ENCODE measurements at regions not wholly inside any gene's neighbourhood (a gene's known extent, or its start where the extent isn't known, plus 50 kb on each side); places are given as distances from the start of the nearest gene placed in this dataset.

GRCh38 chr20:58162986-58163385 lies 65.5 kb downstream of the ANKRD60 start:
- no peak for DNase-seq (ENCODE audit: low spot score)

GRCh38 chr20:58161192-58161591 lies 67.3 kb downstream of the ANKRD60 start:
- no peak for DNase-seq (ENCODE audit: low spot score)

DNA sequence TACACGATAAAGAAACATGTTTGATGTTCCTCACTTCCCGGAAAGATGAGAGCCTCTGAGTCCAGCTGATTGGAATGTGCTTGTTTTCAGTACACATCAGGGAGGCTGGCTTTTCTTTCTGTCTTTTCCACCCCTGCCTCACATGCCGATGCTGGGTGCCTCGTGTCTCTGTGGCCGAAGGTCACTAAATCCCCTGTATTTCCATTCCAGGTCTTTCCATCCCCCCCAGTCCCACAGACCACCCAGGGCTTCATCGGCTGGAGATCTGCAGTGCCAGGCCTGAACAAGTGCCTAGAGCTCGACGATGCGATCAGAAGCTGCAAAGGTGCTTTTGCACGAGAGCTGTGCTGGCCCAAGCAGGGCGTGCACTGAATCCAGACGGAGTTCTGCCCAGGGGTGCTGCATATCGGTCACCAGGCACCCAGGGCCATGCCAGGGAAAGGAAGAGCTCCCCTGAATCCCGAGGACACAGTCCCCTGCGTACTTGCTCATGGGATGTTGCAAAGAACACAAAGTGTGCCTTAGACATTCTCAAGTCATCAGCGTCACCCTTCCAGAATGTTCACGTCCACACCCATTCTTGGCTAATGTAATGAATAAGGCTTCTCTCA lies 67.9 kb downstream of the ANKRD60 start:
- peak; percentile 72 for DNase-seq (ENCODE audit: low spot score)

DNA sequence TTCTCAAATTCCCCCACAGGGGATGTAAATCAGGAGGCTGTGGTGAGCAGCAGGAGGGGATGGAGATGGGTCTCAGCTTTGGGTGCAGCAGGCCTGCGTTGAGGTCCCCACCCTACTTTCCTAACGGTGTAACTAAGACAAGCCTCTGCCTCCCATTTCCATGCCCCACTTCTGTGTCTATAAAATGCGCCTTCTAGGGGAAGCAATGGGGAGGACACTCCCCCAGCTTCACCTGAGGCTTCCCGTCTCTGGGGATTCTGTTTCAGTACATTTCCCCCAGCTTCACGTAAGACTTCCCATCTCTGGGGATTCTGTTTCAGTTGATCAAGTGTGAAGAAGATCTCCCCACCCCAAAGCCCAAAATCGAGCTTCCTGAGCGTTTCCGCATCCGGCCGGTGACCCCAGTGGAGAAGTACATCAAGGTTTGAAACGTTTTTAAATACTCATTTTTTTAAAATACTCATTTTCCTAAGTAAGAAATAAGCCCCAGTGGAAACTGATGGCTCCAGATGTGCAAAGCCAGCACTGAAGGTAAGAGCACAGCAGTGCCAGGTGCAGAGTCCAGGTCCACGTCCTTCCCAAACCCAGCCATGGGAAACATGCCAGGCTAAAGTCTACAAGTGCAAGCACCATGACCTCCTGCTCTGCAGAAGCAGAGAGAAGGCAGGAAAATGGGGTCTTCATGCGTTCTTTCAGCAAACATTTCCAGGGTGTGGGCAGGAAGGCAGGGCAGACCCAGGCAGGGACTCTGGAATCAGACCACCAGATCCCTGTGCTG lies 73.1 kb downstream of the ANKRD60 start:
- no peak for DNase-seq (ENCODE audit: low spot score)

DNA sequence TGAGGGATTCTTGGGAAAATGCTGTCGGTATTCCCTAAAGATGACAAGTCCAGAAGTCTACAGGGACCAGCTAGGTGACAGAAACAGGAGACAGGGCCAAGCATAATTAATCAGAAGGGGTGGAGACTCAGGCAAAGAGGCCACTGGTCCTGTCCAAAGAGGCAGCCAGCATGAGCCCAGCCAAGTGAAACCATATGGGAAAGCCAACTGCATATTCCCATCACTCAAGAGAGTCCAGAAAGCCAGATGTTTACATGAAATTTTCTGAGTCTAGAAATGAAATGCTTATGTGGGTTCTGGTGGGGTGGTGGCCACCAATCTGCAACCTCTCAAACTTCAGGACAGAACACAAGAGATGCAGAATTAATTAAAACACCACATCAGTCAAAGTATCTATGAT lies 74.3 kb downstream of the ANKRD60 start:
- DNase-seq (ENCODE audit: low spot score), result no peak

DNA sequence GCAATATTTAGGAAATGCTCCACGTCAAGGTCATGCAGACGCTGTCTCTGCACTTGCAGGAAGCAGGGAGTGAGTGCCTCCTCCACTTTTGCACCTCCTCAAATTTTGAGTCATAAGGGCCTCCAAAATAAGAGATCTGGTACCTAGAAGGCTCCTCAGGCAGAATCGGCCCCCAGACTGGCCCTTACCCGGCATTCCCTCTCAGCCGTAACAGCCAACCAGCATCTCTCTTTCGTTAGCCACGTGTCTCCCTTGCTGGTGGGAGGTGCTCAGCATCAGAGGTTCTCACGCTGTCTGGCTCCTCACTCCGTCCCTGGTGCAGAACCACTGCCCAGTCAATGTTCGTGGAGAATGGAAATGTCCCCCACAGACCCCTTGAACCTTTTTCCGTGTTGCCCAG lies 75.3 kb downstream of the ANKRD60 start:
- DNase-seq (ENCODE audit: low spot score), result no peak

DNA sequence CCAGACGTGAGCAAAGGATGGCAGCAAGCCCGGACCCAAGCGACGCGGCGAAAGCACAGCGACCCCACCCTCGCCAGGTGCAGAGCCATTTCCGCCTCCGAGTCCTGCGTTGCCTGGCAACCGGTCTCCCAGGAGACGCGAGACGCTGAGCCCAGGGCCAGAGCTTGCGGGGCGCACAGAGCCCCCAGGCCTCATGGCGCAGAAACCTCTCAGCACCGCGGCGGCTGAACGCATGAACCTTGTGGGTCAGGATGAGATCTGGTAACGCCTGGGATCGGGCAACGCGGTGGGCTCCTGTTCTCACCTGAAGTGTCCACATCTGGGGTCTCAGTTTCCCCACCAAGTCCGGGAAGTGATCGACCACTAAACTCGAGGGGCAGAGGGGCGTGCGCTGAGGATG lies 77.7 kb downstream of the ANKRD60 start:
- DNase-seq (ENCODE audit: low spot score), result no peak

DNA sequence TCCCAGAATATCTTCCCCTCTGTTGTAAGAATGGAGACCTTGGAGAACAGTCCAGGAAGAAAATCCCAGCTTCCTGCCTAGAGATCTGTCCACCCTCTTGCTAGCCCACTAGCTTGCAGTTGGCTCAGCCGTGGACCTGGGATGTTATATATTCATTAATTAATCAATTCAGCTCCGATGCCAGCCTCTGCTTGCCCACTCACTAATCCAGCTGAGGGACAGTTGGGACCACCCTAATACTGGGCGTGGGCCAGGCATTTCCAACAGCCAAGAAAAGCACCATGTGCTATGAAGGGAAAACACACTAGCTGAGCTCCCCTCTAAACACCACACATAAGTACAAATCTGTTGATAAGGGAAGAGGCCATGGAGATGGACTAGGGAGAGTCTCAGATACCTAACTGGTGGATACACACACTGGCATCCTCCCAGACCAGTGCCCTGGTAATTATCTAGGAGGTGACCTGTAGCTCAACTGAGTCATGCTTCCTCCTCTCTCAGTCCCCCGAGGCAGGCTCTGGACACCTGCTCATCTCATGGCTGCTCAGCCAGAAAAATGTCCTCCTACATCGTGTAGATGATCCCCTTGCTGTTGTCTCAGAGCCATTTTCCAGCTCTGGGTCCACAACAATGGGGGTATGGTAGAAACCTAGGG lies 78.9 kb downstream of the ANKRD60 start:
- DNase-seq (ENCODE audit: low spot score), result no peak

DNA sequence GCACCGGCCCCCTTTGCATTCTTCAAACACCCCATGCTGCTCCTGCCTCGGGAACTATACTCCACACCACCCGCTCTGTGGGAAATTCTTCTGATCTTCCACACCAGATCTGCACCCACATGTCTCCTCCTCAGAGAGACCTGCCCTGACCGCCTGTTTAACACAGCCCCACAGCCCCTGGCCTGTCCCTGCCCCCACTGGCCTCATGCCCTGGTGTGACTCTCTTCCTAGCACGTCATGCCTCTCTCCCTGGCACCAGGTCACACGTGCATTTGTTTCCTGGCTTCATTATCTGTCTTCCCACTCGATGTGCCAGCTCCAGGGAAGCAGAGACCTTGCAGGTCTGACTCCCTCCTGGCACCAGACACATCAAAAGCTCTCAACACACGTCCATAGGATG lies 79.6 kb downstream of the ANKRD60 start:
- DNase-seq (ENCODE audit: low spot score), result no peak

DNA sequence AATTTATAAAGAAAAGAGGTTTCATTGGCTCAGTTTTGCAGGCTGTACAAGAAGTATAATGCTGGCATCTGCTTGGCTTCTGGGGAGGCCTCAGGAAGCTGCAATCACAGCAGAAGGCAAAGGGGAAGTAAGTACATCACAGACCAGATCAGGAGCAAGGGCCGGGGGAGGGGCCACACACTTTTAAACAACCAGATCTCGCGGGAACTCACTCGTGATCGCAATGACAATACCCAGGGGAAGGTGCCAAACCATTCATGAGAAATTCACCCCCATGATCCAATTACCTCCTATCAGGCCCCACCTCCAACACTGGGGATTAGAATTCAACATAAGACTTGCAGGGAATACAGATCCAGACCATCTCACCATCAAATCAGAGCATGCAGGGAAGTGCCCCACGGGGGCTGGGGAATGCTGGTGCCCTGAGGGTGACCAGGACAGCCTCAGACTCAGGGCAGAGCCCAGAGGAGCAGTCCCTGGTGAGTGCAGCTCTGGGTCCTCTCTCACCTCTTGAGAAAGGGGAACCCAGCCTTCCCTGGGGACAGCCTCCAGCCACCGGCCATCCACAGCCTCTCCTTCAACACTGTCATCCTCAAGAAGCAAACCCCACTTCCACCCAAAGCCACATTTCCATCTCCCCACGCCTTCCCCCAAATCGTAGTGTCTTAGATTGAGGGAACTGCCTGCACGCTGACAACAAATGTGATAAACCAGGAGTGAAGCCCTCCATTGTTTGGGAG lies 80.7 kb downstream of the ANKRD60 start:
- no peak for DNase-seq (ENCODE audit: low spot score)

GRCh38 chr20:58146746-58147140 lies 81.7 kb downstream of the ANKRD60 start:
- DNase-seq (ENCODE audit: low spot score), result no peak

DNA sequence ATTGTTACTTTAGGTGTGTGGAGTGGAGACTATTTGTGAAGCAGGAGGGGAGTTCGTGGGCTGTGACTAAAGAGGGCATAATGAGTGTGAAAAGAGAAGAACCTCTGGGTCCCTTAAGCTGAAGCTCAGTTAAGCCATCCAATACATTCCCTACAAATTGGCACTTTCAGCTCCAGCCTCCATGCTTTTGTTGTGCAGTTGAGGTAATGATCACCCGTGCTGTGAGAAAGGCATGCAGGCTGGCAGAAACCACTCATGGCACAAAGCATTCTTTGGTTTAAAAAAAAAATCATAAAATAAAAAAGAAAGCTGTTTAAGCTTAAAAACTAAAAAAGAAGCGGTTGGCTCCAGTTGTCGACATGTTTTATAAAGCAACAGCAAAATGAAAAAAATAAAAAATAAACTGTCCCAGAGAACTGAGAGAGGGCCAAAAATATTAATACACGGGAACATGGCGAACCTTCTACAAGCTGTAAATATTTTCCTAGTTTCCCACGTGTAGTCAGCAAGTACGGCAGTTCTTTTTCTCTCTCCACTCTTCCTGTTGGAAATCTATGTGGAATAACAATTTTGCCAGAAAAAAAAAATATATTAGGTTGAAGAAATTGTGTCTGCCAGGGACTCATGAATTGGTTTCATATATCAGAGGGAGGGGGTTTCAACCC lies 82.2 kb downstream of the ANKRD60 start:
- DNase-seq (ENCODE audit: low spot score), result no peak

- DNase-seq (ENCODE audit: low spot score), result no peak
Measured at GRCh38 chr20:58145506-58146080, 82.9 kb downstream of the ANKRD60 start.

DNA sequence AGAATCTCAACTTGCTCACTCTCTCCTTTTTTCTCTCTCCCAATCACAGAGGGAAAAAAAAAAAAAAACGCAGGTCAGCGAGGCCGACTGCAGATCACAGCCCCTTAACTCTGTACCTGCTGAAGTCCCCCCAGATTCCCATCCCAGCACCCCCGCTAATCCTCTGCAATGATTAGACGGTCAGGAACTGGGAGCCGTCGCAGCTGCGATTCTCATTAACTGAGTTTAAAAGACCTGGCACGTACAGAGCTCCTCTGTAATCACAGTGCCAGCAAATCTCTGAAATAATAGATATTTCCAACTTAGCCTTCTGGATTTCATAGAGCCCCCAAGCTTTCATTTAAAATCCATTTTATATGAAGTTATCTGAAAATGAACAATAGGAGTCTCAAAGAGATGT lies 84.4 kb downstream of the ANKRD60 start:
- no peak for DNase-seq (ENCODE audit: low spot score)

GRCh38 chr20:58143531-58143930 lies 84.9 kb downstream of the ANKRD60 start:
- DNase-seq (ENCODE audit: low spot score), result no peak

- DNase-seq (ENCODE audit: low spot score), result no peak
Measured at GRCh38 chr20:58142843-58143185, 85.6 kb downstream of the ANKRD60 start.

DNA sequence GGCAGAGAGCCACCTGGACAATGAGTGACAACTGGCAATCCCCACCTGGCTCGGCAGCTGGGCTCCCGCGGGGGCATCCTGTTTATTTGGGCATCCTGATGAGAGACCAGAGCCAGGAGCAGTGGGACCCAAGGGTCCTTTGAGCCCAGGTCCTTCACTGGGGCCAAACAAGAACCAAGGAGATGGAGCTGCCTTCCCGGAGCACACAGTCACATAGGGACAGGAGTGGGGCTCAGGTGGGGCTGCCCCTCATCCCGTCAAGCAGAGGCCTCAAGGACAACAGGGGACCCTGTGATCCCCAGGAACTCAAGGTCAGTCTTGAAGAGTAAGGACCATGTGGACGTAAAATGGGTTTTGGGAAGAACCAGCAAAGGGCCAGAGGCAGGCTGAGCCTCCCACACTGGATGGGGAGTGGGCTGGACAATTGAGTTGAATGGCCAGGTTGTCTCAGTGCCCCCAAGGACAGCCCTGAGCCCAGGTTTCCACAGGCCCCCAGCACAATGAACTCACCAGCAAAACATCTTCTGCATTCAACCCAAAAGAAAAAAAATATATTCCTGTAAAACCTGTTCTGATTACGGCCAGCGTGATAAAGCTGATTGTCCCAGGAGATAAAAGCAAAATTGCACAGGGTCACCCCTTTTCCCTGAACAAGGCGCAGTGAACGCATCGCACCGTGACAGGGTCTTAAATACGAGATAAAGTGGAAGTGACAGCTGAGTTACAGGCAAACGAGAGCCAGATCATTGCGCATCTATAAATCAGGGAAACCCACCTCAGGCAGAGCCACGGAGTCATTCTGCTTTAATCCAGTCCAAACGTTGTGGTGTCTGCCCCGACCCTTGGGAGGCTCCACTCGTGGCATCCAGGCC lies 86.2 kb downstream of the ANKRD60 start:
- DNase-seq (ENCODE audit: low spot score), result no peak

DNA sequence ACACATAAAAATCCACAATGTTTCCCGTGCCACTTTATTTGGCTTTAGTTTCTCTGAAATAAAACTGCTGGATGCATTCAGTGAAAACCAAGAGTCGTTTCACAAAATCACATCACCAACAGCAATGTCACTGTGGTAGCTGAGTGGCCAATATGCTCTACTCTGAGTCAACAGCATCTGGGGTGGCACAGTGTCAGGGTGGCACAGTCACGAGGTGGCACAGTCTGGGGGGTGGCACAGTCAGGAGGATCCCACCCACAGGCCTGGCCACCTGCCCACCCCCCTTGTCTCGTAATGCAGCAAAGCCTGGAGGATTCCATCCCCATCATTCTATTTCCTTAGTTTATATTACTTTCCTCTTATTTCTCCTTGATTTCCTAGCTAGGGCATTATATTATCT lies 87.0 kb downstream of the ANKRD60 start:
- DNase-seq (ENCODE audit: low spot score), result no peak

DNA sequence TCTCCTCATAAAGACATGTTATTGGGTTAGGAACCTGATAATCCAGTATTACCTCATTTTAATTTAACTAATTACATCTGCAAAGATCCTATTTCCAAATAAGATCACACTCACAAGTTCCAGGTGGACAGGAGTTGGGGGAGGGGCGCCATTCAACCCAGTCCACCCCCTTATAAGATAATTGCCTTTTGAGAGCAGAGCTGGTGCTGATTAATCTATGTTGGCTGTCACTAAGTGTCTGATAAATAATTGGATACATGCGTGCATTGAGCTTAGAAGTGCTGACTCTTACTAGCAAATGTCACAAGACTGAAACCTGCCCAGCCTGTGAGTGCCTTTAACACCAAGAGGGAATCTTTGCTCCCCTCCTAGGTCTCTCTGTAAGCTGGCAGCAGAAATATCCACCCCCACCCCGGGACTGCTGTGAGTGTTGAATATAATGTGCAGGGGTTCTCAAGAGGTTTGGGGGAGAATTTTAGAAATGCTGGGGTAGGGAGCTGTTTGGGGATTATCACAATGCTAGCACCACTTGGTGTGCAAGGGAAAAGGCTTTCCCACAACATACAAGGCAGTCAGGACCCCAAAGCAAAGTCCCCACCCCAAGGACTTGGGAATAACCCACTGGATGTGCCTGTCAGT lies 87.5 kb downstream of the ANKRD60 start:
- no peak for DNase-seq (ENCODE audit: low spot score)

Data from AG08396 (cell line).